NCI-H1436 (cell line): ENCODE measurements at regions not wholly inside any gene's neighbourhood (a gene's known extent, or its start where the extent isn't known, plus 50 kb on each side); places are given as distances from the start of the nearest gene placed in this dataset.
"Not testable (repeated sequence)": the region's sequence is repeated elsewhere in the genome, so short reads cannot be mapped to it uniquely, and the experiment has no call there.

ENCODE experiments used
- DNase-seq: peaks from one replicate; lab custom pipeline; 2025; lab: John Stamatoyannopoulos, UW

- DNase-seq = no peak
Measured at GRCh38 chr7:132030086-132030568, 473.7 kb upstream of the PODXL start.

GRCh38 chr7:132029369-132030085 is 473.1 kb upstream of the PODXL start:
- DNase-seq = no peak

- no peak for DNase-seq
Measured at GRCh38 chr7:132028144-132028920, 471.9 kb upstream of the PODXL start.

GRCh38 chr7:132024290-132024689 is 467.9 kb upstream of the PODXL start:
- no peak for DNase-seq

GRCh38 chr7:132023466-132023865 is 467.0 kb upstream of the PODXL start:
- DNase-seq = no peak

- DNase-seq = no peak
Measured at GRCh38 chr7:132022188-132022587, 465.8 kb upstream of the PODXL start.

- DNase-seq = no peak
Measured at GRCh38 chr7:132019703-132020102, 463.3 kb upstream of the PODXL start.

- DNase-seq = no peak
Measured at GRCh38 chr7:132009778-132010177, 453.4 kb upstream of the PODXL start.

- no peak for DNase-seq
Measured at GRCh38 chr7:132004529-132004928, 448.1 kb upstream of the PODXL start.

- DNase-seq = no peak
Measured at GRCh38 chr7:132002343-132002968, 446.0 kb upstream of the PODXL start.

GRCh38 chr7:132001146-132001545 is 444.7 kb upstream of the PODXL start:
- no peak for DNase-seq

- DNase-seq = no peak
Measured at GRCh38 chr7:131999193-131999592, 442.8 kb upstream of the PODXL start.

- no peak for DNase-seq
Measured at GRCh38 chr7:131995324-131995723, 438.9 kb upstream of the PODXL start.

- DNase-seq = not testable (repeated sequence)
Measured at GRCh38 chr7:131981069-131981468, 424.6 kb upstream of the PODXL start.

- DNase-seq = not testable (repeated sequence)
Measured at GRCh38 chr7:131978118-131978517, 421.7 kb upstream of the PODXL start.

GRCh38 chr7:131976411-131976810 is 420.0 kb upstream of the PODXL start:
- DNase-seq = no peak

- no peak for DNase-seq
Measured at GRCh38 chr7:131974671-131975070, 418.2 kb upstream of the PODXL start.

- DNase-seq = no peak
Measured at GRCh38 chr7:131972251-131972650, 415.8 kb upstream of the PODXL start.

- no peak for DNase-seq
Measured at GRCh38 chr7:131970602-131971001, 414.2 kb upstream of the PODXL start.

GRCh38 chr7:131969560-131969959 is 413.1 kb upstream of the PODXL start:
- no peak for DNase-seq

GRCh38 chr7:131967216-131967730 is 410.8 kb upstream of the PODXL start:
- no peak for DNase-seq

- DNase-seq = no peak
Measured at GRCh38 chr7:131964203-131964602, 407.8 kb upstream of the PODXL start.
